GM18861 (cell line): ENCODE measurements at regions not wholly inside any gene's neighbourhood (a gene's known extent, or its start where the extent isn't known, plus 50 kb on each side); places are given as distances from the start of the nearest gene placed in this dataset.
"Not testable (repeated sequence)": the region's sequence is repeated elsewhere in the genome, so short reads cannot be mapped to it uniquely, and the experiment has no call there.

Experiments
- ATAC-seq: cut with Tn5 transposase; IDR thresholded peaks from one replicate; pipeline ENCODE4 v1.9.1; 2021; ENCODE audit not compliant: unreplicated experiment

GRCh38 chr11:129503646-129504045 is 128.0 kb downstream of the BARX2 start:
- no peak for ATAC-seq

GRCh38 chr11:129505266-129505665 is 129.6 kb downstream of the BARX2 start:
- ATAC-seq = no peak

- ATAC-seq = no peak
Measured at GRCh38 chr11:129508163-129508562, 132.5 kb downstream of the BARX2 start.

GRCh38 chr11:129528296-129528695 is 152.6 kb downstream of the BARX2 start:
- ATAC-seq = no peak

GRCh38 chr11:129530154-129530895 is 154.7 kb downstream of the BARX2 start:
- ATAC-seq = no peak

GRCh38 chr11:129533395-129533794 is 157.7 kb downstream of the BARX2 start:
- ATAC-seq = no peak

GRCh38 chr11:129536338-129536737 is 160.7 kb downstream of the BARX2 start:
- ATAC-seq = no peak

GRCh38 chr11:129538323-129538722 is 162.7 kb downstream of the BARX2 start:
- ATAC-seq = no peak

- ATAC-seq = no peak
Measured at GRCh38 chr11:129543515-129544290, 168.1 kb downstream of the BARX2 start.

- no peak for ATAC-seq
Measured at GRCh38 chr11:129544691-129545090, 169.0 kb downstream of the BARX2 start.

- ATAC-seq = no peak
Measured at GRCh38 chr11:129546266-129546665, 170.6 kb downstream of the BARX2 start.

- ATAC-seq = no peak
Measured at GRCh38 chr11:129557421-129557820, 181.8 kb downstream of the BARX2 start.

GRCh38 chr11:129569007-129569406 is 193.4 kb downstream of the BARX2 start:
- ATAC-seq = no peak

- not testable (repeated sequence) for ATAC-seq
Measured at GRCh38 chr11:129572667-129573066, 197.0 kb downstream of the BARX2 start.

GRCh38 chr11:129573161-129573560 is 197.5 kb downstream of the BARX2 start:
- ATAC-seq = no peak

- no peak for ATAC-seq
Measured at GRCh38 chr11:129574431-129574830, 198.8 kb downstream of the BARX2 start.

- no peak for ATAC-seq
Measured at GRCh38 chr11:129576652-129577051, 201.0 kb downstream of the BARX2 start.

- no peak for ATAC-seq
Measured at GRCh38 chr11:129578006-129578405, 202.4 kb downstream of the BARX2 start.

- ATAC-seq = no peak
Measured at GRCh38 chr11:129580278-129580677, 204.6 kb downstream of the BARX2 start.

- no peak for ATAC-seq
Measured at GRCh38 chr11:129584316-129584715, 208.7 kb downstream of the BARX2 start.

- no peak for ATAC-seq
Measured at GRCh38 chr11:129589190-129589860, 213.7 kb downstream of the BARX2 start.
